IMR-90 (cell line): ENCODE measurements at regions not wholly inside any gene's neighbourhood (a gene's known extent, or its start where the extent isn't known, plus 50 kb on each side); places are given as distances from the start of the nearest gene placed in this dataset.

ENCODE experiments used
- ATAC-seq: fragments of 200-7000 bp; cut with Tn5 transposase; 2 replicates; pipeline ENCODE4 v1.9.1; 2020; ENCODE audit warnings: low read depth, mild to moderate bottlenecking, moderate library complexity
- BruUV-seq: library from RNA; stranded (reverse); fragments of 400-500 nt; replicated peaks from 2 replicates; lab custom pipeline; 2021; lab: Mats Ljungman, UMichigan
- CTCF ChIA-PET: fragments of 300-600 bp; formaldehyde crosslinking; extraction: SDS; loops from one replicate; lab custom pipeline; 2021; ENCODE audit warnings: antibody characterized with exemption; lab: Yijun Ruan, JAX
- POLR2A ChIA-PET: fragments of 300-600 bp; sonication (Branson Sonifier 250); formaldehyde crosslinking; loops from one replicate; lab custom pipeline; 2022; ENCODE audit warnings: antibody characterized with exemption; ENCODE audit not compliant: unreplicated experiment; lab: Charles Lee
- DNase-seq: peaks from one replicate; pipeline ENCODE4 v3.0.0; 2013
- H2AFZ ChIP-seq: replicated peaks from 2 replicates; pipeline ENCODE3; 2013; ENCODE audit warnings: low read length, mild to moderate bottlenecking; ENCODE audit not compliant: poor library complexity
- H2AK5ac ChIP-seq: 2 replicates; pipeline ENCODE4 v1.6.1; 2013; ENCODE audit warnings: low read depth, low read length, inconsistent platforms
- H2AK9ac ChIP-seq: replicated peaks from 2 replicates; pipeline ENCODE3; 2013; ENCODE audit warnings: mild to moderate bottlenecking, low read depth, low read length, moderate library complexity; ENCODE audit not compliant: poor library complexity
- H2BK120ac ChIP-seq: 2 replicates; pipeline ENCODE4 v1.6.1; 2013; ENCODE audit warnings: low read depth, low read length, inconsistent platforms
- H2BK15ac ChIP-seq: 3 replicates; pipeline ENCODE4 v1.6.1; 2013; ENCODE audit warnings: low read depth, low read length, inconsistent platforms
- H2BK20ac ChIP-seq: 2 replicates; pipeline ENCODE4 v1.6.1; 2013; ENCODE audit warnings: low read depth, mild to moderate bottlenecking, inconsistent platforms, low read length, moderate library complexity
- H2BK5ac ChIP-seq: 2 replicates; pipeline ENCODE4 v1.6.1; 2013; ENCODE audit warnings: mild to moderate bottlenecking, low read depth, low read length, inconsistent platforms; ENCODE audit not compliant: poor library complexity, severe bottlenecking
- H3K14ac ChIP-seq: replicated peaks from 2 replicates; pipeline ENCODE4 v1.6.1; 2013; ENCODE audit warnings: low read depth, low read length, inconsistent platforms
- H3K18ac ChIP-seq: 2 replicates; pipeline ENCODE4 v1.6.1; 2013; ENCODE audit warnings: low read depth, low read length, control low read depth
- H3K23ac ChIP-seq: 2 replicates; pipeline ENCODE4 v1.6.1; 2013; ENCODE audit warnings: low read depth, low read length, inconsistent platforms
- H3K27ac ChIP-seq: 2 replicates; pipeline ENCODE4 v1.5.1; 2013; ENCODE audit warnings: mild to moderate bottlenecking, control low read depth, low read length; ENCODE audit not compliant: insufficient read depth
- H3K27me3 ChIP-seq: 2 replicates; pipeline ENCODE4 v1.6.1; 2013; ENCODE audit warnings: low read length; ENCODE audit not compliant: control insufficient read depth, insufficient read depth
- H3K36me3 ChIP-seq: 2 replicates; pipeline ENCODE4 v1.6.1; 2013; ENCODE audit warnings: low read length, mixed read lengths; ENCODE audit not compliant: control insufficient read depth, insufficient read depth
- H3K4ac ChIP-seq: 2 replicates; pipeline ENCODE4 v1.6.1; 2013; ENCODE audit warnings: low read depth, low read length, inconsistent platforms
- H3K4me1 ChIP-seq: 2 replicates; pipeline ENCODE4 v1.6.1; 2013; ENCODE audit warnings: low read length, mixed read lengths; ENCODE audit not compliant: control insufficient read depth, insufficient read depth
- H3K4me2 ChIP-seq: 2 replicates; pipeline ENCODE4 v1.6.1; 2013; ENCODE audit warnings: low read depth, mild to moderate bottlenecking, control low read depth, low read length, moderate library complexity
- H3K4me3 ChIP-seq: 2 replicates; pipeline ENCODE4 v1.5.1; 2013; ENCODE audit warnings: low read depth, mild to moderate bottlenecking, control low read depth, low read length, moderate library complexity; ENCODE audit not compliant: insufficient read depth
- H3K56ac ChIP-seq: 2 replicates; pipeline ENCODE4 v1.6.1; 2013; ENCODE audit warnings: low read length, inconsistent platforms; ENCODE audit not compliant: insufficient read depth; ENCODE audit errors: extremely low read depth
- H3K79me1 ChIP-seq, 2 experiments: 2 replicates each; pipeline ENCODE4 v1.6.1; 2013; ENCODE audit warnings: low read length in 2 of 2, inconsistent platforms in 1 of 2, low read depth in 1 of 2
- H3K9ac ChIP-seq: 2 replicates; pipeline ENCODE4 v1.6.1; 2013; ENCODE audit warnings: low read depth, low read length, control low read depth
- H3K9me1 ChIP-seq: 2 replicates; pipeline ENCODE4 v1.6.1; 2013; ENCODE audit warnings: low read length, inconsistent platforms; ENCODE audit not compliant: insufficient read depth
- H3K9me3 ChIP-seq: 2 replicates; pipeline ENCODE4 v1.6.1; 2013; ENCODE audit warnings: low read length; ENCODE audit not compliant: control insufficient read depth, insufficient read depth
- H4K20me1 ChIP-seq: 2 replicates; pipeline ENCODE4 v1.6.1; 2013; ENCODE audit warnings: low read length, inconsistent platforms; ENCODE audit not compliant: insufficient read depth
- H4K5ac ChIP-seq: 2 replicates; pipeline ENCODE4 v1.6.1; 2013; ENCODE audit warnings: mild to moderate bottlenecking, low read depth, low read length, control low read depth
- H4K8ac ChIP-seq, 2 experiments: 2 replicates each; pipeline ENCODE4 v1.6.1; 2013; ENCODE audit warnings: low read depth in 2 of 2, low read length in 2 of 2, control low read depth in 1 of 2, inconsistent platforms in 1 of 2
- H4K91ac ChIP-seq: 2 replicates; pipeline ENCODE4 v1.6.1; 2013; ENCODE audit warnings: low read depth, low read length, inconsistent platforms; ENCODE audit not compliant: insufficient read depth
- CHD1 ChIP-seq: IDR thresholded peaks from 2 replicates; pipeline ENCODE4 v1.6.1; 2012; ENCODE audit warnings: low read depth, low read length, improper control_type of control experiment
- WGBS, 2 experiments: methylation state at CpG; one replicate each; pipeline versions ENCODE4 v1.1.5 to v1.1.7; 2013; ENCODE audit warnings: missing lambda C conversion rate in 2 of 2; ENCODE audit not compliant: insufficient read length in 1 of 2; ENCODE audit errors: extremely low coverage in 2 of 2; 5-methylcytosine and 5-hydroxymethylcytosine counted together
- dilution Hi-C: fragments of 300-500 bp; cut with HindIII; formaldehyde crosslinking; loops from one replicate; pipeline ENCODE4 v1.14.3; 2018; ENCODE audit warnings: low sequenced_read_pairs; ENCODE audit not compliant: unreplicated experiment
- in situ Hi-C: fragments of 300-500 bp; cut with MboI; formaldehyde crosslinking; loops from 3 replicates; pipeline ENCODE4 v1.14.3; 2019; ENCODE audit warnings: low sequenced_read_pairs, inconsistent platforms, mixed read lengths
- intact Hi-C: fragments of 100-400 bp; cut with micrococcal nuclease; formaldehyde crosslinking; loops from 2 replicates; pipeline ENCODE4 v1.10.0; 2022

DNA sequence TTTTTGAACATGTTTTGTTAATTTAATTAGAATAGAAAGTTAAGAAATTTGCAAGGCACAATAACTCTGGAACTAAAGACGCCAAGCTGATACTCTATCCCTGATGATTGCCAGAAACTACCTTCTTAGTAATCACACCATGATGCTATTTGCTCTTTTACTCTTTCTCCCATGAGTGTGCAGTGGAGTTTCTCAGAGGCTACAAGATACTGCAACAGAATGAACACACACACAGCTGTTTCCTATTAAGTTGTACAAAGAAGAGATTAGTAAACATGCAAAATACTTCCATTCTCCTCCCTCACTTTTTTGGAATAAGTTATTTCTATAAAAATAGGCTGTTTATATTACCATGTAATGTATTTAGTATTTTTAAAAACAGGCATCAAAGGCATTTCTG lies 1367.5 kb downstream of the AACS start:
- Histone ChIP-seq H3K79me1 (no peaks in the 10 kb centered on the region), H3K4me2 (no peak overlapping the region), H3K9me1 (no peaks in the 10 kb centered on the region), H4K5ac (no peak overlapping the region), H2AK9ac (no peak overlapping the region), H2AK5ac (no peak overlapping the region), H3K18ac (no peak overlapping the region), H2BK15ac (no peak overlapping the region), H3K4me1 (no peaks in the 10 kb centered on the region), H4K20me1 (no peaks in the 10 kb centered on the region), H3K56ac (no peak overlapping the region), H4K91ac (no peak overlapping the region), H4K8ac (no peak overlapping the region), H2AFZ (no peak overlapping the region), H2BK20ac (no peak overlapping the region), H3K4me3 (no peak overlapping the region), H3K9ac (no peak overlapping the region), H3K14ac (no peak overlapping the region), H3K27ac (no peak overlapping the region), H3K23ac (no peak overlapping the region), H3K36me3 (no peaks in the 10 kb centered on the region), H3K9me3 (peaks cover 19% of the 10 kb centered on the region), H2BK120ac (no peak overlapping the region), H2BK5ac (no peak overlapping the region), H3K4ac (no peak overlapping the region), H3K27me3 (no peaks in the 10 kb centered on the region)
- in situ Hi-C loops, result no loop called here
- no TSS peak for BruUV-seq
- dilution Hi-C loops, result no loop called here
- no CpG with 5 or more reads among the region's 1 CpG for WGBS, 2 experiments
- TF ChIP-seq CHD1, result no peak
- ATAC-seq (no peak), DNase-seq (no peak)
- POLR2A ChIA-PET, result no interaction called here
- intact Hi-C loops, result no loop called here
- CTCF ChIA-PET, result no interaction called here
